GM12865 (cell line): ENCODE measurements at regions not wholly inside any gene's neighbourhood (a gene's known extent, or its start where the extent isn't known, plus 50 kb on each side); places are given as distances from the start of the nearest gene placed in this dataset.

ENCODE experiments used
- DNase-seq: peaks from one replicate; pipeline ENCODE4 v3.0.0; 2010; ENCODE audit warnings: low read depth
- H3K4me3 ChIP-seq: 2 replicates; pipeline ENCODE4 v1.5.1; 2011; ENCODE audit warnings: mild to moderate bottlenecking, low read depth, low read length, control low read depth
- CTCF ChIP-seq: IDR thresholded peaks from 2 replicates; pipeline ENCODE4 v1.5.1; 2011; ENCODE audit warnings: low read length, control low read depth, low read depth, inconsistent platforms; ENCODE audit not compliant: insufficient read depth; ENCODE audit errors: missing control alignments

- no peak for DNase-seq
- H3K4me3 ChIP-seq: no peak overlapping the region
- no peak for TF ChIP-seq CTCF
Observed at GRCh38 chr3:174495928-174496327, 363.2 kb upstream of the NAALADL2 start.

GRCh38 chr3:174498638-174499037, 360.5 kb upstream of the NAALADL2 start:
- no peak for TF ChIP-seq CTCF
- DNase-seq: no peak
- no peak overlapping the region for H3K4me3 ChIP-seq

- DNase-seq: no peak
- TF ChIP-seq CTCF: no peak
- no peak overlapping the region for H3K4me3 ChIP-seq
Observed at GRCh38 chr3:174505266-174505665, 353.9 kb upstream of the NAALADL2 start.

- DNase-seq: no peak
- no peak overlapping the region for H3K4me3 ChIP-seq
- TF ChIP-seq CTCF: no peak
Observed at GRCh38 chr3:174524203-174524602, 334.9 kb upstream of the NAALADL2 start.

GRCh38 chr3:174529298-174529697, 329.8 kb upstream of the NAALADL2 start:
- no peak for DNase-seq
- H3K4me3 ChIP-seq: no peak overlapping the region
- no peak for TF ChIP-seq CTCF

GRCh38 chr3:174531262-174531982, 327.7 kb upstream of the NAALADL2 start:
- no peak for DNase-seq
- no peak overlapping the region for H3K4me3 ChIP-seq
- no peak for TF ChIP-seq CTCF

- DNase-seq: no peak
- no peak overlapping the region for H3K4me3 ChIP-seq
Observed at GRCh38 chr3:174532216-174532615, 326.9 kb upstream of the NAALADL2 start.

More at GRCh38 chr3:174532216-174532615, 326.9 kb upstream of the NAALADL2 start:
- no peak for TF ChIP-seq CTCF
